Loucy (cell line): ENCODE measurements at regions not wholly inside any gene's neighbourhood (a gene's known extent, or its start where the extent isn't known, plus 50 kb on each side); places are given as distances from the start of the nearest gene placed in this dataset.

Source experiments
- H2AFZ ChIP-seq: fragments of 200-600 bp; sonication (generic); 2 replicates; pipeline ENCODE4 v1.6.0; 2016; ENCODE audit warnings: antibody characterized with exemption, mild to moderate bottlenecking, low read length, moderate library complexity
- H3F3A ChIP-seq: fragments of 200-600 bp; 2 replicates; pipeline ENCODE4 v1.6.0; 2016; ENCODE audit warnings: antibody characterized with exemption, low read depth, mild to moderate bottlenecking
- H3K27me3 ChIP-seq: fragments of 200-600 bp; sonication (generic); 2 replicates; pipeline ENCODE4 v1.6.1; 2014; ENCODE audit warnings: low read length, mild to moderate bottlenecking; ENCODE audit not compliant: insufficient read depth, poor library complexity, severe bottlenecking
- H3K36me3 ChIP-seq: fragments of 200-600 bp; sonication (generic); 2 replicates; pipeline ENCODE4 v1.6.1; 2016; ENCODE audit warnings: low read length; ENCODE audit not compliant: insufficient read depth
- H3K4me1 ChIP-seq: fragments of 200-600 bp; sonication (generic); 2 replicates; pipeline ENCODE4 v1.5.1; 2014; ENCODE audit warnings: low read length, mild to moderate bottlenecking; ENCODE audit not compliant: insufficient read depth, poor library complexity, severe bottlenecking
- H3K4me2 ChIP-seq: fragments of 200-600 bp; sonication (generic); 2 replicates; pipeline ENCODE4 v1.6.0; 2014; ENCODE audit warnings: antibody characterized with exemption, low read length, low read depth, mild to moderate bottlenecking; ENCODE audit not compliant: poor library complexity, severe bottlenecking
- H3K4me3 ChIP-seq: fragments of 200-600 bp; sonication (generic); 2 replicates; pipeline ENCODE4 v1.5.1; 2014; ENCODE audit warnings: low read length, mild to moderate bottlenecking, mixed read lengths; ENCODE audit not compliant: poor library complexity, severe bottlenecking
- H3K79me2 ChIP-seq: fragments of 200-600 bp; sonication (generic); 2 replicates; pipeline ENCODE4 v1.6.1; 2014; ENCODE audit warnings: low read length; ENCODE audit not compliant: insufficient read depth
- H3K9ac ChIP-seq: fragments of 200-600 bp; sonication (generic); 2 replicates; pipeline ENCODE4 v1.6.0; 2014; ENCODE audit warnings: mild to moderate bottlenecking, low read depth, low read length, moderate library complexity; ENCODE audit not compliant: poor library complexity, severe bottlenecking
- H3K9me2 ChIP-seq: fragments of 200-600 bp; sonication (generic); replicated peaks from 2 replicates; pipeline ENCODE4 v1.6.1; 2016; ENCODE audit warnings: low read depth, low read length, mixed read lengths
- H3K9me3 ChIP-seq: fragments of 200-600 bp; sonication (generic); 2 replicates; pipeline ENCODE4 v1.6.1; 2014; ENCODE audit warnings: mild to moderate bottlenecking, antibody characterized with exemption, low read length, low read depth; ENCODE audit not compliant: insufficient read depth
- H4K20me1 ChIP-seq: fragments of 200-600 bp; sonication (generic); 2 replicates; pipeline ENCODE4 v1.6.0; 2014; ENCODE audit warnings: antibody characterized with exemption, low read length, mild to moderate bottlenecking; ENCODE audit not compliant: insufficient read depth, poor library complexity, severe bottlenecking
- CTCF ChIP-seq: fragments of 200-600 bp; sonication (generic); conservative IDR thresholded peaks from 2 replicates; pipeline ENCODE4 v1.5.1; 2014; ENCODE audit warnings: mild to moderate bottlenecking, antibody characterized with exemption, low read length
- EZH2phosphoT487 ChIP-seq: fragments of 200-600 bp; IDR thresholded peaks from 2 replicates; pipeline ENCODE4 v1.6.1; 2018; ENCODE audit warnings: antibody characterized with exemption, mild to moderate bottlenecking, moderate library complexity, borderline replicate concordance

DNA sequence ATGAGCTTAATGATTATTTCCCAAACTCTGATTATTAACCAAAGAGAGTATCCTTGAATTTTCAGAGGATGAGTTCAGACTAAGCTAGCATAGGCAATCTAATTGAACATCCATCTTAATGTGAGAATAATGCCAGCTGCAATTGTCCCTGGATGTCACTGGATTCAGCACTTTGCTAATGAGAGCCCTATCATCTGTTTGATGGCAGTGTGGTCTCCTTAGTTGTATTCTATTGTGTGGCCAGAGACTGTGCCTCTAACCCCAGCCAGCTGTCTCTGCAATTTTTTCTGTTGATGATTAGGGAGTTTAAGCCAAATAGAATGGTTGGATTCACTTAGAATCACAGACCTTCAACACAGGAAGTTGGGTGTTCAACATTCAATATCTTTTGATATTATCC is 1249.5 kb downstream of the FAM181B start:
- Histone ChIP-seq H3F3A (no peaks in the 10 kb centered on the region), H3K9me3 (no peaks in the 10 kb centered on the region), H4K20me1 (no peaks in the 10 kb centered on the region), H3K79me2 (no peaks in the 10 kb centered on the region), H3K9me2 (no peaks in the 10 kb centered on the region), H3K4me1 (no peaks in the 10 kb centered on the region), H3K9ac (no peak overlapping the region), H3K4me2 (no peak overlapping the region), H2AFZ (no peak overlapping the region), H3K27me3 (no peaks in the 10 kb centered on the region), H3K36me3 (no peaks in the 10 kb centered on the region), H3K4me3 (no peak overlapping the region)
- TF ChIP-seq EZH2phosphoT487 (no peak), CTCF (no peak)

DNA sequence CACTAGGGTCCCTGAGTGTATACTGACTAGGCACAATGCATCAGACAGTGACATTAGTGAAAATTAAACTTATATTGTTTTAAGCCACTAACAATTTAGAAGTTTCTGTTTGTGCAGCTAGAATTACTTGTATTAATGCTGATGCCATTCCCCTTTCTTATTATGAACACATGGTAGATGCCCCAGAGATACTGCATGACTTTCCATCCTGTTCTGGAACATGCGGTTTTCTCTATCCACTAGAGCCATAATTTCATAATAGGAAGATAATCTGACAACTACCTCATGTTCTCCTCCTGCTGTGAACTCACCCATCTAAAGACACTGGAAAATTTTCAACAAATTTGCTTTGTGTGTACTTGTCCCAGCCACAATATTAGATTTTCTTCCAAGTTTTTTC is 1256.4 kb downstream of the FAM181B start:
- no peak overlapping the region for H3K4me3 ChIP-seq
- no peak overlapping the region for H3K9ac ChIP-seq
- TF ChIP-seq EZH2phosphoT487, result no peak
- no peaks in the 10 kb centered on the region for H3K9me2 ChIP-seq
- no peaks in the 10 kb centered on the region for H3K27me3 ChIP-seq
- no peaks in the 10 kb centered on the region for H4K20me1 ChIP-seq
- no peaks in the 10 kb centered on the region for H3F3A ChIP-seq
- H3K4me1 ChIP-seq, result no peaks in the 10 kb centered on the region
- no peak overlapping the region for H3K4me2 ChIP-seq
- H2AFZ ChIP-seq, result no peak overlapping the region
- no peaks in the 10 kb centered on the region for H3K79me2 ChIP-seq
- H3K36me3 ChIP-seq, result no peaks in the 10 kb centered on the region
- H3K9me3 ChIP-seq, result no peaks in the 10 kb centered on the region

DNA sequence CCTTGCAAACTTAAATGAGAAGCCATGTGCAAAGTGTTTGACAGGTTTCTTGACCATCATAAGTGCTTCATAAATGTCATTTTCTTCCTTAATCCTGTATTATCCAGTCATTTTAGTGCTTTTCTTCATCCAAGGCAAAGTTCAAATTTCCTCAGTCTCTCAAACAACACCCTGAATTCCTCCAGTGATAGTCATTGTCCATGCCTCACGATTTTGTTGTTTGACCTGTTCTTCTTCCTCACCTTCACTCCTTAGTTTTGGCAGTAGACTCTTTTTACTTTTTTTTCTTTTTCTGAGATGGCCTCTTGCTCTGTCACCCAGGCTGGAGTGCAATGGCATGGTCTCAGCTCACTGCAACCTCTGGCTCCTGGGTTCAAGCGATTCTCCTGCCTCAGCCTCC is 1257.3 kb downstream of the FAM181B start:
- H3K4me2 ChIP-seq, result no peak overlapping the region
- H3K79me2 ChIP-seq, result no peaks in the 10 kb centered on the region
- no peaks in the 10 kb centered on the region for H3K27me3 ChIP-seq
- no peaks in the 10 kb centered on the region for H3K9me2 ChIP-seq
- H3K36me3 ChIP-seq, result no peaks in the 10 kb centered on the region
- H3F3A ChIP-seq, result no peaks in the 10 kb centered on the region
- no peaks in the 10 kb centered on the region for H3K4me1 ChIP-seq
- H2AFZ ChIP-seq, result no peak overlapping the region
- H4K20me1 ChIP-seq, result no peaks in the 10 kb centered on the region
- H3K9ac ChIP-seq, result no peak overlapping the region
- TF ChIP-seq CTCF (no peak), EZH2phosphoT487 (no peak)
- no peak overlapping the region for H3K4me3 ChIP-seq
- no peaks in the 10 kb centered on the region for H3K9me3 ChIP-seq

GRCh38 chr11:81472646-81473045 is 1261.0 kb downstream of the FAM181B start:
- Histone ChIP-seq H3K79me2 (no peaks in the 10 kb centered on the region), H3K4me1 (no peaks in the 10 kb centered on the region), H3K4me3 (no peak overlapping the region), H3K9ac (no peak overlapping the region), H3F3A (no peaks in the 10 kb centered on the region), H4K20me1 (no peaks in the 10 kb centered on the region), H3K27me3 (no peaks in the 10 kb centered on the region), H3K9me3 (no peaks in the 10 kb centered on the region), H3K4me2 (no peak overlapping the region), H2AFZ (no peak overlapping the region), H3K9me2 (no peaks in the 10 kb centered on the region), H3K36me3 (no peaks in the 10 kb centered on the region)
- TF ChIP-seq EZH2phosphoT487 (no peak), CTCF (no peak)
